Transverse colon (tissue), 4 donors: ENCODE measurements at regions not wholly inside any gene's neighbourhood (a gene's known extent, or its start where the extent isn't known, plus 50 kb on each side); places are given as distances from the start of the nearest gene placed in this dataset.

Experiments
- DNase-seq: peaks from one replicate; pipeline ENCODE4 v3.0.0-alpha.2; 2019
- H3K27ac ChIP-seq, 4 donors: fragments of 200-600 bp; sonication (generic); 2 replicates each; pipeline ENCODE4 v1.5.1; 2016 to 2018; ENCODE audit warnings: inconsistent platforms in 4 of 4
- H3K27me3 ChIP-seq: fragments of 200-600 bp; sonication (generic); 2 replicates; pipeline ENCODE4 v1.5.1; 2017; ENCODE audit warnings: inconsistent platforms
- H3K36me3 ChIP-seq, 4 donors: fragments of 200-600 bp; sonication (generic); 2 replicates each; pipeline ENCODE4 v1.5.1; 2017 to 2019; ENCODE audit warnings: inconsistent platforms in 4 of 4
- H3K4me1 ChIP-seq, 4 donors: fragments of 200-600 bp; sonication (generic); 2 replicates each; pipeline ENCODE4 v1.5.1; 2017 to 2020; ENCODE audit warnings: inconsistent platforms in 4 of 4
- H3K4me3 ChIP-seq, 4 donors: fragments of 200-600 bp; sonication (generic); 1 replicate in 1 of 4; 2 replicates in 3 of 4; pipeline versions ENCODE4 v1.5.1 to v1.6.1; 2017 to 2019; ENCODE audit warnings: inconsistent platforms in 4 of 4
- H3K9me3 ChIP-seq, 2 donors: fragments of 200-600 bp; sonication (generic); 2 replicates each; pipeline ENCODE4 v1.5.1; 2017 to 2019; ENCODE audit warnings: inconsistent platforms in 2 of 2
- EP300 ChIP-seq: sonication (generic); formaldehyde crosslinking; IDR thresholded peaks from one replicate; pipeline ENCODE4 v1.6.1; 2017; ENCODE audit warnings: antibody characterized with exemption, low read depth
- POLR2A ChIP-seq: fragments of 450-650 bp; IDR thresholded peaks from one replicate; pipeline ENCODE4 v1.6.1; 2016; ENCODE audit warnings: antibody characterized with exemption, mild to moderate bottlenecking, moderate library complexity
- POLR2AphosphoS5 ChIP-seq, 3 donors: sonication (generic); formaldehyde crosslinking; IDR thresholded peaks; one replicate each; pipeline ENCODE4 v1.6.1; 2016; ENCODE audit warnings: antibody characterized with exemption in 3 of 3
- WGBS, 2 donors: methylation state at CpG; one replicate each; pipeline ENCODE4 v1.1.5; 2018; ENCODE audit warnings: low coverage in 1 of 2; 5-methylcytosine and 5-hydroxymethylcytosine counted together
- in situ Hi-C, 4 donors: fragments of 200-750 bp; cut with MboI; loops; one replicate each; pipeline versions ENCODE4 v1.15.0 to v1.15.1; 2017; ENCODE audit warnings: low sequenced_read_pairs in 3 of 4, low pct_ligation_motif_present in 1 of 4, low pct_unique_long_range_greater_than_20kb in 1 of 4
- intact Hi-C: fragments of 100-400 bp; cut with DNase I; formaldehyde crosslinking; loops from one replicate; pipeline ENCODE4 v1.15.1; 2023; ENCODE audit warnings: low total_unique reads
- TF ChIP-seq, protein P1 (sequence below), 5 experiments: fragments of 200-600 bp in 3 of 5; fragments of 450-650 bp in 2 of 5; sonication (generic) in 3 of 5; IDR thresholded peaks; 1 replicate in 2 of 5; 2 replicates in 3 of 5; pipeline ENCODE4 v1.5.1; 2016 to 2017; ENCODE audit warnings: antibody characterized with exemption in 5 of 5, inconsistent platforms in 3 of 5, mild to moderate bottlenecking in 2 of 5, moderate library complexity in 1 of 5

DNA sequence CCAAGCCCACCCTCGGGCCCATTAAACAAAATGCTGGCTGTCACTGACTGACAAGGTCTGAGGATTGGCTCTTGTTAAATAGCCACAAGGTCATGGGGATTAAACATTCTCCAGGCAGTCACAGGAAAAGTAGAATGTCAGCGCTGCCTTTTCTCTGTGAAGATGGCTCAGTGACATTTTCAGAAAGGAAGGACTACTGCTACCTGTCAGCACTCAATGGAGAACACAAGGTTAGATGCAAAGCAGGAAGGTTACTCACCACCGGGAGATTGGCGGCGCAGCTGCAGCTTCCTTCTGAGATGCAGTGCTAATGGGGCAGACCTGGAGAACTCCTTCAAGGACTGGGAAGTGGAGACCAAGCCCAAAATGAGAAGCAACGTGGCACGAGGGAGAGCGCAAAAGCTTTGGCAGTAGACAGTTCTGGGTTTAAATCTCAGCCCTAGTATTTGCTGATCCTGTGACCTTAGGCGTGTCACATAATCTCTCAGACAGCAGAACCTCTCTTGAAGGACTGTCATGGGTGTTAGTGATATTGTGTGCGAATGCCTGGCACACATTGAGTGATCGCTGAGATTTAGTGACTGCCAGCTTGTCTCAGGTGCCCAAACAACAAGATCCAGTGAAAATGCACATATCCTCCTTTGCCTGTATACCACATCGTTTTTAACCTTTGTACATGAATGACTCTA lies 213.1 kb upstream of the BOD1L1 start:
- no peaks in the 10 kb centered on the region for H3K9me3 ChIP-seq
- 43 to 58% methylated on average over 3 to 12 of the region's 12 CpGs for WGBS, 2 donors
- no peak overlapping the region for H3K4me3 ChIP-seq
- H3K4me1 ChIP-seq, result no peaks in the 10 kb centered on the region
- DNase-seq, result no peak
- no peaks in the 10 kb centered on the region for H3K36me3 ChIP-seq
- in situ Hi-C loops (no loop called here), intact Hi-C loops (no loop called here)
- TF ChIP-seq POLR2A, result no peak
- TF ChIP-seq EP300, result no peak
- TF ChIP-seq POLR2AphosphoS5 (IDR thresholded peaks at IDR 0.05), result no peak
- TF ChIP-seq, protein P1, sequence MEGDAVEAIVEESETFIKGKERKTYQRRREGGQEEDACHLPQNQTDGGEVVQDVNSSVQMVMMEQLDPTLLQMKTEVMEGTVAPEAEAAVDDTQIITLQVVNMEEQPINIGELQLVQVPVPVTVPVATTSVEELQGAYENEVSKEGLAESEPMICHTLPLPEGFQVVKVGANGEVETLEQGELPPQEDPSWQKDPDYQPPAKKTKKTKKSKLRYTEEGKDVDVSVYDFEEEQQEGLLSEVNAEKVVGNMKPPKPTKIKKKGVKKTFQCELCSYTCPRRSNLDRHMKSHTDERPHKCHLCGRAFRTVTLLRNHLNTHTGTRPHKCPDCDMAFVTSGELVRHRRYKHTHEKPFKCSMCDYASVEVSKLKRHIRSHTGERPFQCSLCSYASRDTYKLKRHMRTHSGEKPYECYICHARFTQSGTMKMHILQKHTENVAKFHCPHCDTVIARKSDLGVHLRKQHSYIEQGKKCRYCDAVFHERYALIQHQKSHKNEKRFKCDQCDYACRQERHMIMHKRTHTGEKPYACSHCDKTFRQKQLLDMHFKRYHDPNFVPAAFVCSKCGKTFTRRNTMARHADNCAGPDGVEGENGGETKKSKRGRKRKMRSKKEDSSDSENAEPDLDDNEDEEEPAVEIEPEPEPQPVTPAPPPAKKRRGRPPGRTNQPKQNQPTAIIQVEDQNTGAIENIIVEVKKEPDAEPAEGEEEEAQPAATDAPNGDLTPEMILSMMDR (IDR thresholded peaks at IDR 0.05), result no peak
- no peaks in the 10 kb centered on the region for H3K27me3 ChIP-seq
- H3K27ac ChIP-seq, result no peak overlapping the region

DNA sequence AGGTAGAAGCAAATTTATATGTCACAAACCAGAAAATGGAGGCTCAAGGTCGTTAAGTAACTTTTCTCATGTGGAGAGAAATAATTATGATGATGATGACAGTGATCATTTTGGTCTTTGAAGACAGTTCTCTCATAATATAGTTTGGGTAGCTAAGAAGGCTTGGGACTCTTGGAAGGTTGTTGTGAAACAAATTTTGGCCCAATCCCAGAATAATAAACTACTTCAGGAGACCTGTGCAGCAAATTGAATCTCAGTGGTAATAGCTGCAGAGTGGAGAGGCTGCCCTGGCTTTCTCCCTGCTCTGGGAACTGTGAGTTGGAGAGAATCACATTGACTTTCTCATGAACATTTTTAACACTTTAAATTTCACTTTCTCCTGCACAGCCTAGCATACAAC lies 217.2 kb upstream of the BOD1L1 start:
- intact Hi-C loops, result no loop called here
- DNase-seq, result no peak
- Histone ChIP-seq H3K27ac (no peak overlapping the region), H3K4me3 (no peak overlapping the region), H3K9me3 (no peaks in the 10 kb centered on the region), H3K4me1 (no peaks in the 10 kb centered on the region), H3K27me3 (no peaks in the 10 kb centered on the region), H3K36me3 (no peaks in the 10 kb centered on the region)
- in situ Hi-C loops, result no loop called here
- TF ChIP-seq POLR2A, result no peak
- WGBS, 2 donors, result 24 to 57% methylated on average over 1 of the region's 1 CpG

DNA sequence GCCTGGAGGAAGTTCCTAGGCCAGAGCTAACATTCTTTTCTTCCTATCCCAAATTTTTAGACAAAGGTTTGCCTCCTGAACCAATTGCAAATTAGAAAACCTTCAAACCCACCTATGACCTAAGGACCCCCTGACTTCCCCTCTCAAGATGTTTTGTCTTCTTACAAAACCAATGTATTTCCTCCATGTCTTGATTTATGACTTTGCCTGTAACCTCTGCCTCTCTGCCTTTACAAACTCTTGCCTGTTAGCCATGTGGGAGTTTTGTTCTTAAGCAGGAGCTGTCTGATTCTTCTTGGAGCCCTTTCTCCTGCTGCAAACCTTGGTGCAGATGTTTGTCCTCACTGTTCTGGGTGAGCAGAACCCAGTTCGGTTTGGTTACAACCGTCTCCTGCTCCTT lies 222.3 kb upstream of the BOD1L1 start:
- in situ Hi-C loops (no loop called here), intact Hi-C loops (no loop called here)
- H3K27me3 ChIP-seq, result no peaks in the 10 kb centered on the region
- no peak overlapping the region for H3K27ac ChIP-seq
- H3K36me3 ChIP-seq, result no peaks in the 10 kb centered on the region
- WGBS, 2 donors, result 60 to 75% methylated on average over 2 of the region's 2 CpGs
- no peaks in the 10 kb centered on the region for H3K4me1 ChIP-seq
- no peak for TF ChIP-seq POLR2AphosphoS5 (IDR thresholded peaks at IDR 0.05)
- TF ChIP-seq POLR2A, result no peak
- TF ChIP-seq EP300, result no peak
- TF ChIP-seq, protein P1 (IDR thresholded peaks at IDR 0.05), result no peak
- no peak for DNase-seq
- no peak overlapping the region for H3K4me3 ChIP-seq
- no peaks in the 10 kb centered on the region for H3K9me3 ChIP-seq

DNA sequence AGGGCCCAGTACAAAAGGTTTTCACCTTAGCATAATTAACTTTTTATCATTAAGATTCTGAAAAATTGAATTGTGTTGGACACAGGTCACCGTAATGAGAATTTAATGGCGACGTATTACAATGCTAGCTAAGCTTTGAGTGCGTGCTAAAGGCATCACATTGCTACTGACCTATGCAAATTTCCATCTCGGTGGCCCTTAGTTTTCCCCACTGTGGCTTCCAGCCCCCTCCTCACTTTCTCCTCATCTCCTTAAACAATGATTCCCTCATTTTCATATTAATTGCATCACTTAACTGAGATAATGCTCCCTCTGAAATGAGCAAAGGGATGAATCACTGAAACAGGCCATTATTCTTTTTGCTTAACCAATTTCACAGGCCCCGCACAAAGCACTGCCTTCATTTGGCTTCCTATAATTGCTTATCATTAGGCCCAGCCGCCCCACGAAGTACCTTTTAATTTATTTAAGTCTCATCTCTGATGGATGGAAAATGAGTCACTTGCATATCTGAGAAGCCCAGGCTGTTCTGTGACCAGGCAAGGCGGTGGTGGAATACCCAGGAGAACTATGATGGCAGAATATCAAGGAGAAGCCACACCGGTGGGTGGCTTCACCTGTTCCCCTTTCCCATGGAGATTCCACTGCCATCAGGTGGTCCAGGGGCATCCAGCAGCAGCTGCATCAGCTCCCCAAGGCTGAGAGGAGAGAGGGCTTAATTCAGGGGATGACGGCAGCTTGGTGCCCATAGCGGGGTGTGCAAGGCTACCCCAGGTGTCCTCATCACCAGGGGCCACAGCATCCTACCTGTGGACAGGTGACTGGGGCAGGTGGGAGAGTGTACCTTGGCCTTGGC lies 223.8 kb upstream of the BOD1L1 start:
- in situ Hi-C loops (no loop called here), intact Hi-C loops (no loop called here)
- DNase-seq, result no peak
- H3K27ac ChIP-seq, result no peak overlapping the region
- no peaks in the 10 kb centered on the region for H3K27me3 ChIP-seq
- TF ChIP-seq POLR2A, result no peak
- TF ChIP-seq, protein P1 (IDR thresholded peaks at IDR 0.05), result no peak
- no peak for TF ChIP-seq EP300
- TF ChIP-seq POLR2AphosphoS5 (IDR thresholded peaks at IDR 0.05), result no peak
- H3K4me3 ChIP-seq, result no peak overlapping the region
- no peaks in the 10 kb centered on the region for H3K9me3 ChIP-seq
- H3K36me3 ChIP-seq, result no peaks in the 10 kb centered on the region
- no peaks in the 10 kb centered on the region for H3K4me1 ChIP-seq
- 91% methylated on average over 5 to 12 of the region's 12 CpGs for WGBS, 2 donors
